ENCODE measurements at regions not wholly inside any gene's neighbourhood (a gene's known extent, or its start where the extent isn't known, plus 50 kb on each side); places are given as distances from the start of the nearest gene placed in this dataset.

DNA sequence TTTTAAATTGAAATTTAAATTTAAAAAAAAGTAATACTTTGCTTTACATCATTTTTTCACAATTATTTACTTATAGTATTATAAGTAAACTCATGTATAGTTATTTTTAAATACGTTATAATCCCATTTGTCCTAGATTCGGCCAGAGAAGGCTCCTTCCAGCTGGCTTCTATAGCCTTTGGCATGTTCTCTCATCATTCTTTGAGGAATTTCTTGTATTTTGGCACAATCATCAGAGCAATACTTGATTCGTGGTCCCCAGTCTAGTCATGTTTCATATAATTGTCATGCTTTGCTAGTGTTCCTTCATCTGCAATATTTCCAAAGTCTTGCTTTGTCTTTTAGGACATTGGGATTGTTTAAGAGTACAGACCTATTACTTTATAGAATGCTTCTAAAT, 1037.9 kb upstream of the AGA start:
- no peak overlapping the region for H3K4me3 ChIP-seq
- no peak overlapping the region for H3K27ac ChIP-seq
- TF ChIP-seq POLR2AphosphoS5 (IDR thresholded peaks at IDR 0.05; ENCODE audit: borderline replicate concordance, low read depth, low read length) (no peak), FOXP2 (optimal IDR thresholded peaks at IDR 0.05; ENCODE audit: control extremely low read depth, extremely low read length, insufficient read depth) (no peak), EZH2 (IDR thresholded peaks at IDR 0.05) (no peak)
- no peaks in the 10 kb centered on the region for H3K36me3 ChIP-seq (ENCODE audit: insufficient read depth, low read length)
- no peak overlapping the region for H3K9ac ChIP-seq (ENCODE audit: insufficient read length)
- DNase-seq (ENCODE audit: low read depth, low spot score): no peak
- H3K9me3 ChIP-seq (ENCODE audit: low read depth, low read length): no peaks in the 10 kb centered on the region

DNA sequence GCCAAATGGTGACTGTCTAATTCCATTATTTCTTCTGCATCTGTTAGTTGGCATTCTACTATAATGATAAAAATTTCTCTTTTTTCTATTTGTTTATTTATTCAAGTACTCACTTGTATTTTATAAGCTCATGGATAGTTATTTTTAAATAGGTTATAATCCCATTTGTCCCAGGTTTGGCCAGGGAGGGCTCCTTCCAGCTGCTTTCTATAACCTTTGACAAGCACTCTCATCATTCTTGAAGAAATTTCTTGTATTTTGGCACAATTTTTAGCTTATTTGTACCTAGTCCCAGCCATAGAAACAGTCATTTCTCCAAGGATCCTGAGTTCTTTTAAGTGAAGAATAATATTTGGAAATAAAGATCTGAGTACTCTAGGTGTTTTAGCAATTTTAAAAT, 1038.6 kb upstream of the AGA start:
- Histone ChIP-seq H3K9ac (ENCODE audit: insufficient read length) (no peak overlapping the region), H3K36me3 (ENCODE audit: insufficient read depth, low read length) (no peaks in the 10 kb centered on the region), H3K9me3 (ENCODE audit: low read depth, low read length) (no peaks in the 10 kb centered on the region), H3K4me3 (no peak overlapping the region), H3K27ac (no peak overlapping the region)
- TF ChIP-seq EZH2 (IDR thresholded peaks at IDR 0.05) (no peak), FOXP2 (optimal IDR thresholded peaks at IDR 0.05; ENCODE audit: control extremely low read depth, extremely low read length, insufficient read depth) (no peak)
- DNase-seq (ENCODE audit: low read depth, low spot score): no peak

DNA sequence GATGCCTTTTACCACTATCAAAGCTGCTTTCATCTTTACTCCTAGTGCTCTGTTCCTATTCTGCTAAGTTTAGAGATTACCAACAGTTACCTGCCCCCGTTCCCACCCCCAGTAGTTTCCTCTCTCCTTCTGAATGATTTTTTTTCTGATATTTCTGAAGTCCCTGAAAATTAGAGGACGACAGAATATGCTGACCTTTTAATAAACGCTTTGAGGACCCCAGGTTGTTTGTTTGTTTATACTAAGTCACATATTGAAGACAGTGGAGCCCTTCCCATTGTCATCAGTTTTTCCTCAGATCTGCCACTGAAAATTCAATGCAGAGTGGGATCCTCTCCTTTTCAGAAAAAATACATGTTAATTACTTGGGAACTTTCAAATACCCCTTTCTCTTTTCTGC, 1039.3 kb upstream of the AGA start:
- no peak for DNase-seq (ENCODE audit: low read depth, low spot score)
- no peak overlapping the region for H3K4me3 ChIP-seq

DNA sequence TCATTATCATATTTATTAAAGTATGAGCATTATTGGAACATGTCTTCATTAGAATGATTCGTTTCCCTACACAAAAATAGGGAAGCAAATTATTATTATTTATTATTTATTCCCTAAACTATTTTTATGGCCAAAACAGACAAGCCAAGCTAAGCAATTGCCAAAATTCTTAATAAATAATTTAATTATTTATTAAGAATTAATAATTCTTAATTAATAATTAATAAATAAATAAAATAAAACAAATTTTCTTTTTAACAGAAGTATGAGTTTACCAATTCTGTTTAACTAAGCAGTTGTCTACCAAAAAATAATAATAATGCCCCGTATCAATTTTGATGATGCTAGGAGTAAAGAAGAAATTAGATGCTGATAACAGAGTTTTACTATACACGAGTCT, 1080.8 kb upstream of the AGA start:
- no peak overlapping the region for H3K9ac ChIP-seq (ENCODE audit: insufficient read length)
- DNase-seq (ENCODE audit: low read depth, low spot score): no peak
- H3K27ac ChIP-seq: no peak overlapping the region
- H3K4me3 ChIP-seq: no peak overlapping the region
- no peaks in the 10 kb centered on the region for H3K36me3 ChIP-seq (ENCODE audit: insufficient read depth, low read length)
- TF ChIP-seq FOXP2 (optimal IDR thresholded peaks at IDR 0.05; ENCODE audit: control extremely low read depth, extremely low read length, insufficient read depth) (no peak), POLR2AphosphoS5 (IDR thresholded peaks at IDR 0.05; ENCODE audit: borderline replicate concordance, low read depth, low read length) (no peak), EZH2 (IDR thresholded peaks at IDR 0.05) (no peak)
- H3K9me3 ChIP-seq (ENCODE audit: low read depth, low read length): no peaks in the 10 kb centered on the region

More for the DNA sequence above, 1039.3 kb upstream of the AGA start:
- Histone ChIP-seq H3K27ac (no peak overlapping the region), H3K36me3 (ENCODE audit: insufficient read depth, low read length) (no peaks in the 10 kb centered on the region), H3K9me3 (ENCODE audit: low read depth, low read length) (no peaks in the 10 kb centered on the region), H3K9ac (ENCODE audit: insufficient read length) (no peak overlapping the region)
- TF ChIP-seq POLR2AphosphoS5 (IDR thresholded peaks at IDR 0.05; ENCODE audit: borderline replicate concordance, low read depth, low read length): no peak
- no peak for TF ChIP-seq FOXP2 (optimal IDR thresholded peaks at IDR 0.05; ENCODE audit: control extremely low read depth, extremely low read length, insufficient read depth)
- no peak for TF ChIP-seq EZH2 (IDR thresholded peaks at IDR 0.05)

DNA sequence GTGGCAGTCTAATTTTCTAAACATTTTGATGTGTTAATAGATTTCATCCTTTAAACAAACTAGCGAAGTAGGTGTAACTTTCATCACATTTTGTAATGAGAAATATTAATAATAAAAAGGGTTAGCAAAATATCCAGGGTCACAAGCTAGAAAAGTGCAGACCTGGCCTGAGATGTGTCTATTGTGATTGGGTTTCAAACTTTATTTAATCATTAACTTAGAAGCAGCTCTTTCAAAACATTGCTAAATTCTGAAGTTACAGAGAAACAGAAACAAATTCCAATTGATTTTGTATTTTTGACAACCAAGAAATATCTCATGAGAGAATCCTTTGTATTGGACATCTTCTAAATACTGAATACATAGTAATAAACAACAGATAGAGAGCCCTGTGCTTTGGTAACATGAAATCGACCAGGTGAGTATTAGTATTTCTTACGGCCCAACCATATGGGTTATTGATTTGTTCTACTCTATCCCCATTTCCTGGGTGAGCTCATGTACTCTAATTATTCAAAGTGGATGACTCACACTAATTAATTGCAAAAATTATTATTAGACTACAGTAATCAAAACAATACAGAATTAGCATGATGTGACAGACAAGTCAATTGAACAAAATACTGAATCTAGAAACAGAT, 1093.8 kb upstream of the AGA start:
- no peaks in the 10 kb centered on the region for H3K36me3 ChIP-seq (ENCODE audit: insufficient read depth, low read length)
- no peak overlapping the region for H3K4me3 ChIP-seq
- no peak for TF ChIP-seq POLR2AphosphoS5 (IDR thresholded peaks at IDR 0.05; ENCODE audit: borderline replicate concordance, low read depth, low read length)
- TF ChIP-seq FOXP2 (optimal IDR thresholded peaks at IDR 0.05; ENCODE audit: control extremely low read depth, extremely low read length, insufficient read depth): no peak
- no peak for TF ChIP-seq EZH2 (IDR thresholded peaks at IDR 0.05)

DNA sequence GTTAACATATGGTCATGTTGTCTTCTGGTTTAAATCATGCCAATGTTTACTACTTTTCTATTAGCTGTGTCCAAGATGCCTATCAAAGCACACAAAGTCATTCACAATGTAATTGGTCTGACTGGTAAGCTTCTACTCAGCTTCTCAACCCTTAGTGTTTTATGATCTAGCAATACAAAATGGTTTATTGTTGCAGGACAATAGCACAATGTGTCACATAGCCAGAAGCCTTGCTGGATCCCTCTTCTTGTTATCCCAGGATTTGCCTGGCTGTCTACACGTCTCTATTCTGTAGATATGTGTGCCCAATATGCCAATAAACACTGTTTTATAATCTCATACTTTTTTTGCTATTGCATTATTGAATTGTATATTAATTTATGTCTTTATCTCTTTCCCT, 1111.0 kb upstream of the AGA start:
- Histone ChIP-seq H3K9ac (ENCODE audit: insufficient read length) (no peak overlapping the region), H3K9me3 (ENCODE audit: low read depth, low read length) (no peaks in the 10 kb centered on the region), H3K36me3 (ENCODE audit: insufficient read depth, low read length) (no peaks in the 10 kb centered on the region), H3K27ac (no peak overlapping the region), H3K4me3 (no peak overlapping the region)
- no peak for DNase-seq (ENCODE audit: low read depth, low spot score)
- no peak for TF ChIP-seq FOXP2 (optimal IDR thresholded peaks at IDR 0.05; ENCODE audit: control extremely low read depth, extremely low read length, insufficient read depth)
- no peak for TF ChIP-seq POLR2AphosphoS5 (IDR thresholded peaks at IDR 0.05; ENCODE audit: borderline replicate concordance, low read depth, low read length)
- TF ChIP-seq EZH2 (IDR thresholded peaks at IDR 0.05): no peak

More for the DNA sequence above, 1093.8 kb upstream of the AGA start:
- H3K27ac ChIP-seq: no peak overlapping the region
- no peak for DNase-seq (ENCODE audit: low read depth, low spot score)
- H3K9me3 ChIP-seq (ENCODE audit: low read depth, low read length): no peaks in the 10 kb centered on the region
- no peak overlapping the region for H3K9ac ChIP-seq (ENCODE audit: insufficient read length)

DNA sequence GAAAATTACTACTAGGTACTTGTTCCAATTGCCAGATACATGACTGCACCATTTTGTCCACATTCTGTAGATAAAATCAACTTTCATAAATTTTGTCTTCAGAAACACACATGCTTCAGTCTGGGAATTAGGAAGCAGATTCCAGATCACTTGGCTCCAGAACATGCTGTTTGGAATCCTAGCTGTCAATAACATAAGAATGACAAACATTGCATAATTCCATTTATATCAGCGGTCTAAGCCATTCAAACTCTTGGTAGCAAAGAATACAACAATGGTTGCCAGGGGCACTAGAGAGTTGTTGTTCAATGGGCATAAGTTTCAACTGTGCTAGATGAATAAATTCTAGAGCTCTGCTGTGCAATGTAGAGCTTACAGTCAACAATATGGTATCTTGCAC, 1112.1 kb upstream of the AGA start:
- no peaks in the 10 kb centered on the region for H3K36me3 ChIP-seq (ENCODE audit: insufficient read depth, low read length)
- TF ChIP-seq POLR2AphosphoS5 (IDR thresholded peaks at IDR 0.05; ENCODE audit: borderline replicate concordance, low read depth, low read length): no peak
- no peak for TF ChIP-seq EZH2 (IDR thresholded peaks at IDR 0.05)
- TF ChIP-seq FOXP2 (optimal IDR thresholded peaks at IDR 0.05; ENCODE audit: control extremely low read depth, extremely low read length, insufficient read depth): no peak

DNA sequence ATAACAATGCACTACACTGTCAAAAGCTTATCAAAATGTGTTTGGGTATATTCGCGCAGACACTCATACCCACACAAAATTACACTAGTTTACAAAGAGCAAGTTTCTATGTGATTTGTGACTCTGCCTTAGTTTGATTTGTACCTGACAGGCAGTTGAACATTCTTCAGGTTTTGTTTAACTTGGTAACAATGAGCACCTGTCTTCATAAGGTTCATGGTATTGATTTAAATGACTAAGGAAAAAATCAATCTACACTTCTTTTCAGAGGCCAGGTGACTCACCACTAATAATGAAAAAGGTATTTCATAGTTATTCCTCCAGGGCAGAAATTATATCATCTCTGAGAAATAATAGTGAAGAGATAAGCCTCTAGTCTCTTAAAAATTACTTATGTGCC, 1114.6 kb upstream of the AGA start:
- Histone ChIP-seq H3K9me3 (ENCODE audit: low read depth, low read length) (no peaks in the 10 kb centered on the region), H3K27ac (no peak overlapping the region), H3K36me3 (ENCODE audit: insufficient read depth, low read length) (no peaks in the 10 kb centered on the region), H3K4me3 (no peak overlapping the region), H3K9ac (ENCODE audit: insufficient read length) (no peak overlapping the region)
- no peak for DNase-seq (ENCODE audit: low read depth, low spot score)
- TF ChIP-seq EZH2 (IDR thresholded peaks at IDR 0.05) (no peak), FOXP2 (optimal IDR thresholded peaks at IDR 0.05; ENCODE audit: control extremely low read depth, extremely low read length, insufficient read depth) (no peak), POLR2AphosphoS5 (IDR thresholded peaks at IDR 0.05; ENCODE audit: borderline replicate concordance, low read depth, low read length) (no peak)

More for the DNA sequence above, 1112.1 kb upstream of the AGA start:
- no peak overlapping the region for H3K9ac ChIP-seq (ENCODE audit: insufficient read length)
- H3K9me3 ChIP-seq (ENCODE audit: low read depth, low read length): no peaks in the 10 kb centered on the region
- no peak for DNase-seq (ENCODE audit: low read depth, low spot score)
- no peak overlapping the region for H3K4me3 ChIP-seq
- no peak overlapping the region for H3K27ac ChIP-seq

DNA sequence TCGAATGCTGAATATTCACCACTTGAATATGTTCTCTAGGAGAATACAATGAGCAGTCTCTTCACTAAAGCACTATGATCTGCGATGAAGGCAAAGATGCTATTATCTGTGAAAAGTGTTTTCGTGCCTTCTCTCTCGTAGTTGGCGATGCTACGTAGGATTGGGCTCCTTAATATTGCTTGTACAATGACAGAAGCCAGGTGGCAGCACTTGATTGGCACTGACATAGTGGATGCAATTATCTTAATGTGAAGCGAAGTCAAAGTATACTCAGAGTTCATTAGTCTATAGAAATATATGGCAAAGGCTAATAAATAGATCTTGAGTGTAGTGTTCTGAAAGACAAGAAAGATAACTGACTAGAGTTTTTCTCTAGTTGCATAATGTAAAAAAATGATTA, 1135.7 kb upstream of the AGA start:
- Histone ChIP-seq H3K9ac (ENCODE audit: insufficient read length) (no peak overlapping the region), H3K9me3 (ENCODE audit: low read depth, low read length) (no peaks in the 10 kb centered on the region), H3K27ac (no peak overlapping the region), H3K36me3 (ENCODE audit: insufficient read depth, low read length) (no peaks in the 10 kb centered on the region), H3K4me3 (no peak overlapping the region)
- DNase-seq (ENCODE audit: low read depth, low spot score): no peak
- no peak for TF ChIP-seq FOXP2 (optimal IDR thresholded peaks at IDR 0.05; ENCODE audit: control extremely low read depth, extremely low read length, insufficient read depth)
- TF ChIP-seq POLR2AphosphoS5 (IDR thresholded peaks at IDR 0.05; ENCODE audit: borderline replicate concordance, low read depth, low read length): no peak
- TF ChIP-seq EZH2 (IDR thresholded peaks at IDR 0.05): no peak
